Urothelium cell line (cell line): ENCODE measurements at regions not wholly inside any gene's neighbourhood (a gene's known extent, or its start where the extent isn't known, plus 50 kb on each side); places are given as distances from the start of the nearest gene placed in this dataset.

Source experiments
- DNase-seq: peaks from one replicate; pipeline ENCODE4 v3.0.0; 2011; ENCODE audit warnings: low spot score, mixed read lengths
- FAIRE-seq: peaks from 2 replicates; lab custom pipeline; 2011; peaks lifted over from hg19 to GRCh38; lab: Jason Lieb, UNC

DNA sequence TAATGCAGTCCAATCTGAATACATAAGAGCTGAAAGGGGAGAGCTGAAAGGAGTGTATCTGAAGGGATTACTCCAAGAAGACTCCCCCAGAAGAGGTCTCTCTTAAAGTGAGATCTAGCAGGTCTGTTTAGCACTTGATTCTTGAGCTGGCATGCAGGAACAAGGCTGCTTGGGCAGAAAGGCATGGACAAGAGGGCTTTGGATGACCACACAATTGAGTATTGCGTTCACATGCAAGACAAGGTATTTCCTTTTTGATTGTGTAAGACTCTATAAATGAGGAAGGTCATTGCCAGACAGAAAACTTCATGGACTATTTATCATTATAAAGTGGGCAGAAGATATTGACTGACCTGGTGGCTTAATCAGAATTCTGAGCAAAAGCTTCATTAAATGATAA lies 145.5 kb upstream of the AFF2 start:
- no peak for DNase-seq
- FAIRE-seq: no peak

DNA sequence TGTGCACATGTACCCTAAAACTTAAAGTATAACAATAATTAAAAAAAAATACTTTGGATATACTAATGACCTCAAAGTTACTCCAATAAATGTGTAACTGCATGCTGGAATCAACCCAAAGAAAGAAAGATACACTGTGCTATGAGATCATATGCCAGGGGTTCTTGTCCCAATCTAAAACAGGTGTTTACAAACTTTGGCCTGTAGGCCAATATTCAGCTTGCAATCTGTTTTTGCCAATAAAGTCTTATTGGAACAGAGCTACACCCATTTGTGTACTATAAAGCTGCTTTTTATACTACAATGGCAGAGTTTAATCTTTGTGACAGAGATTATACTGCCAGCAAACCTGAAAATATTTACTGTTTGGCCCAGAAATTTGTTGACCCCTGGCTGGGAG lies 138.8 kb upstream of the AFF2 start:
- FAIRE-seq (no peak), DNase-seq (no peak)

DNA sequence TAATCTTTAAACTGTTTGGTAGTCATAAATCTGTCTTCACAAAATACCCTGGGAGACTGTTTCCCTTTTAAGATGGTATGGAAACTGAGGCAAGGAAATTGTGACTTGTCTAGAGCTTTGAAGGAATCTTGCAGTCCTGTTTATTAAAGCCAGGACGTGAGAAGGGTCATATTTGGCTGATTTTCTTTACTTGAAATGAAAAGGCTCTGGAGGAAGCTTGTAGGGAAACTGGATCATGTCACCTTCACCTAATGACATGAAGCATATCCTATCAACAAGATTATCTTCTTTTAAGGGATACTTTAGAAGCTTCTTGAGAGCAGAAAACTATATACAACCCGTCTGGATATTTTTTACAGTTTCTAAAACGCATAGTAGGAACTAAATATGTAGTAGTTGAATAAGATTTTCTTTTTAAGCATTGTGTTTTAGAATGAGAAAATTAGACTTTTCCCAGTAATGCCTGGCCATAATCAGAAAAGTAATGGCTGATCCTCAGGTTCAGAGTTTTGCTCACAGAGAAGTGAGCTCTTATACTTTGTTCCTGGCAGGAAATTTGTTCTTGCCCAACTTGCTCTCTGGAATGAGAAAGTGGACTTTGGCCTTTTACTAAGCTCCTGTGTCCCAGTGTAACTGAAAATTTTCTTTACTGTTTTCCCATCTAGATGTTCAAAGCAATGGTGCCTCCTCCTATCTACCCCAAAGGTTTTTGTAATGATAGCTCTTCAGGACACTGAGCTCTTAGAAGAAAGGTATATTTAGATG lies 136.8 kb upstream of the AFF2 start:
- DNase-seq (no peak), FAIRE-seq (no peak)

DNA sequence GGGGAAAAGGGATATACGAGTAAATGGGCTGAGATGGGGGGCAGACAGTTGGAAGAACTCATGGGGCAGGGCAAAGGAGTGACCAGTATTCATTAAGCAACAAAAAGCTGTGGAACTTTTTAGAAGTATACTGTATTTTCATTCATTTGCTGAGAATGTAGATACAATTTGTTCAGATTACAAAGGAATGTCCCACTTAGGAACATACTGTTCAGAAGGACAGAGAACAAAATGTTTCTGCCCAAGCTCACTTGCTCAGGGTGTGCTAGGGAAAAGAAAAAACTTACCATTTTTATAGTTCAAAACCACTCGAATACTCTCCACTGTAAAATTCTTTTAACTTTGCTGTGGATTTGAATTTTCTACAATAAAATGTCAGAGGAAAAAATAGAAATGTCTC lies 135.2 kb upstream of the AFF2 start:
- DNase-seq (no peak), FAIRE-seq (no peak)

DNA sequence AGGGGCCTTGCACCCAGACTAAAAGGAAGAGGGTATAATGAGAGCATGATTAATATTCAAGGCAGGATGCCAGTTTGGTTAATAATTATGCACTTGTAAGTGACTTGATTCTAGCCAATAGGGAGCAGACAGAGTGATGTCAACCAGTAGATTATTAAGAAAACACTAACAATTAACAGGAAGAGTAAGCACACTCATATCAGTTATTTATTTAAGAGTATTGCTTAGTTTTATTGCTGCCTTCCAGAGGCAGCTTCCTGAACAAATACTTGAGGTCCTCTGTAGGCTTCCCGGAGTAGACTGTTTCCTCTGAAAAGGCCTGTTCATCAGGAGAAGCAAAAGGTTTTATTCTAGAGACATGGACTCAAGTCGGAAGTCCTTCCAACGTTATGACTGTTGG lies 129.1 kb upstream of the AFF2 start:
- no peak for DNase-seq
- FAIRE-seq: no peak

DNA sequence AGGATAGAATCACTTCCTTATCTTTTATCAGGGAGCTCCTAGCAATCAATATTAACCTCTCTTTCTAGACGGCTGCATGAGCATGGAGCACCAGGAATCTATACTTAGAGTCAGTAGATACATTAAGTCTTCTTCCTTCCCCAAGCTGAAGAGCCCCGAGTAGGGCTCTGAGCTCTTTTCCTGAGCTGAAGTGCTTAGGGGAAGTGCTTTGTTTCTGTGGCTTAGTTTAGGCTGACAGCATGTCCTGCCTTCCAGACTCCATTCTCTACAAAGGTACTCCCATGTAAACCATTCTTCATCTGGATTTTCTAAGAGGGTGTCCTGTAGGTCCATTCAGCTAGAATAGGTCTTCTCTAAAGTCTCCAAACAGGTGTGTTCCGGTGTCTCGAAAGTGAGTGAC lies 127.5 kb upstream of the AFF2 start:
- DNase-seq (no peak), FAIRE-seq (no peak)

DNA sequence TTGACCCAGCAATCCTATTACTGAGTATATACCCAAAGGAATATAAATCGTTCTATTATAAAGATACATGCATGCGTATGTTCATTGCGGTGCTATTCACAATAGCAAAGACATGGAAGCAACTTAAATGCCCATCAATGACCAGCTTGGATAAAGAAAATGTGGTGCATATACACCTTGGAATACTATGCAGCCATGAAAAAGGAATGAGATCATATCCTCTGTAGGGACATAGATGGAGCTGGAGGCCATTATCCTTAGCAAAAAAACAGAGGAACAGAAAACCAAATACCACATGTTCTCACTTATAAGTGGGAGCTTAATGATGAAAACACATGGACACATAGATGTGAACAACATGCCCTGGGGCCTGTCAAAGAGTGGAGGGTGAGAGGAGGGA lies 124.1 kb upstream of the AFF2 start:
- DNase-seq: no peak
- no peak for FAIRE-seq

DNA sequence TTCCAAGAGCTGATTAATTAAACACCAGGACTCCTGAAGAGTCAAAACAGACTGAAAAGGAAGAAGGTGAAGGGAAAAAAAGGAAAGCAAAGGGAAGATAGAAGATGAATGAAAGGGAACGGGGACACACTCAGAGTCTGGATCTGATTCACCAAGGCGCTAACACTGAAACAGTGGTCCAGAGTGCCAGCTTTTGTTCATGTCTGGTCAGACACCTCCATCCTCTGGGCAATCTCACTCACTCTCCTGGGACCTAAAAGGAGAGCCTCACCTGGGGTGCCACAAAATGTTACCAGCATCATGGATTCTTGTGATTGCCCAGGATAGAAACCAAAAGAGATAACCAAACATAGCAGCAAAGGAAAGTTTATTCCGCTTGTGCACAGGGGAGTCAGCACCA lies 120.3 kb upstream of the AFF2 start:
- DNase-seq (no peak), FAIRE-seq (no peak)

DNA sequence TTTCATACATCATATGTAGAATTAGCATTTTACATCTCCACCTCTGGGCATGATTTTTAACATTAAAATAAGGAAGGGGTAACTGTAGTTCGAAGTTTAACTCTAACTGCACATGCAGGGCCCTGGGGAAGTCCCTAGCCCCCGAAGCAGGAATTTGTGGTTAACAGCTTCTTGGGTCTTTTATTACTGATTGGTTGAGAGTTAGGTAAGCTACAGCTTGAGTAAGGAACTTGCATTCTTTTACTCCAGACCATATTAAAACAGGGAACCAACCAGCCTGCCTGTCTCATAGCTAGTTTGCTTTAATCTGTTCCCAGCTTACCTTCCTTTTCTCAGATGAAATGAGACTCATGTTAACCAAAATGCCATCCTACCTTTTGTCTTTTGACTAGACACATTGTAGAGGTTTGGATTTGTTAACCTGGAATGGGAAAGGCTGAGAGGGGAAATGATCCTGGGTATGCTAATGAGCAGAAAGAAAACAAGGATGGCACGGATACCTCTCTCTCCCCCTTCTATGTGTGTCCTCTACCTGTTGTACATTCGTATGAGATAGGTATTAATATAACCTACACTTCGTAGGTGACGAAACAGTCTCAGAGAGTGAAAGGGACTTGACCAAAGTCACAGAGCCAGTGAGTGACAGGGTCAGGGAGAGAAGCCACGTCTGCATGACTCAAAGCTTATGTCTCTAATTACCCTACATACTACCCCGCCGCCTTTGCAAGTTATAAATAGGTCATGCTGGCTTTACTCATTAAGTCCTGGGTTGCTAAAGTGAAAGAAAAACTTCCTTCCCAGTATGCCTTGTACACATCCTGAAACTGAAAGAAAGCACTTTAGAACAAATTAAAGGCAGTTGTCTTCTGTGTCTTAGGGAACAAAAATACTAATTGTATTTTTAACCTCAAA lies 119.5 kb upstream of the AFF2 start:
- DNase-seq (no peak), FAIRE-seq (no peak)

DNA sequence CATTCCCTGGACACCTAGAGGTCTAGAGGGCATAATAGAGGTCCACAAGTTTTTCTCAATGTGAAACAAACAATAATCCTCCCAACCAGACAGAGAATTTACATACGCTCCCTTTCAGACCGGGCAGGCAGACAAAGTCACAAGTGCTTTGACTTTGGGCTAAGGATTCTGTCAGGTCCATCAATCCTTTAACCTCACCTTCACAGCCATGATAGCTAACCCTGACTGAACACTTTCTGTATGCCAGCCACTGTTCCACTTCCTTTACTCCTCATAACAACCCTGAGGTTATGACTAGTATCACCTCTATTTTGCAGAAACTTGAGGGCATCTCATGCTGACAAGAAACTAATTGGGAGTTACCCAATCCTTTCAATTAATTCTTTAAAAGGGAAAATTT lies 118.8 kb upstream of the AFF2 start:
- DNase-seq: no peak

DNA sequence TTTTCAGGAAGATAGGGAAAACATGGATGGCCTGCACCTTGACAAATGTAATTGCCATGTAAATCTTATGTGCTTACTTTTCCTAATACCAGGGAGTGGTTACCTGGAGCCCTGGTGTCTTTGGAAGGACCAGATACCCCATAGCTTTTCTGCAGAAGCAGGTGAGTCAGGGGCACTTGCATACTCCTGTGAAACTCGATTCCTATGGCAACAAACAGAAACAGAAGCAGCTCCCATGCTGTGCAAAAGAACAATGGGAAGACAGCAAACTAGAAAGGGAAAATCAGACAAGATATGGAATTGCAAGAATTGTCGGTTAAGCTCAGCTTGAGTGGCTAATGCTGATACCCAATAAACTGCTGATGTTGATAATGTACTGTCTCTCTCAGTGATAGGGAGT lies 117.4 kb upstream of the AFF2 start:
- FAIRE-seq: no peak

More for the DNA sequence above, 118.8 kb upstream of the AFF2 start:
- FAIRE-seq: no peak

DNA sequence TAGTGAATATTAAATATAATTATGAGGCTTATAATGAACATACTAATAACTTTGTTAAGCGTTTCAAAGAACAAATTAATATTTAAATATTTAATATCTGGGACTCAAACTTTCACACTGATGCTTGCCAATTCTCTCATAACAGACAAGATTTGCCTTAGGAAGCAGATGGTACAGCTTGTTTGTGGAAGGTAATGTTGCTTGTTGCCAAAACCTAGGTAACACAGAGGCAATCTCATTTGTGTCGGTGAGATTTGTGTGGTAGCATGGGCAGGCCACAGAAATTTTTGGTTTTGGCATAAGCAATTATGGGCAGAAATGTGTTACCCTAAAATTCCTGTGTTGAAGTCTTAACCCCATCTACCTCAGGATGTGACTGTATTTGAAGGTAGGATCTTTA lies 114.9 kb upstream of the AFF2 start:
- no peak for FAIRE-seq
- no peak for DNase-seq

More for the DNA sequence above, 117.4 kb upstream of the AFF2 start:
- no peak for DNase-seq

DNA sequence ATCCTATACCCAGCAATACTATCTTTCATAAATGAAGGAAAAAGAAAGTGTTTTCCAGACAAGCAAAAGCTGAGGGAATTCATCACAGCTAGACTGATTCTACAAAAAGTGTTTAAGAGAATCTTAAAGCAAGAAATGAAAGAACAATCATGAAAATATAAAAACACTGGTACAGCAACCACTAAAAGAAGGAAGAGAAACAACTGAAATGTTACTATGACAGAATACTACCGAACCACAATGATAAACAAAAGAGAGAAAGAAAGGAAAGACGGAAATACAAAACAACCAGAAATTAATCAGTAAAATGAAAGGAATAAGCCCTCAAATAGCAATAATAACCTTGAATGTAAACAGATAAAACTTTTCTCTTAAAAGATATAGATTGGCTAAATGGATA lies 110.8 kb upstream of the AFF2 start:
- FAIRE-seq (no peak), DNase-seq (no peak)

DNA sequence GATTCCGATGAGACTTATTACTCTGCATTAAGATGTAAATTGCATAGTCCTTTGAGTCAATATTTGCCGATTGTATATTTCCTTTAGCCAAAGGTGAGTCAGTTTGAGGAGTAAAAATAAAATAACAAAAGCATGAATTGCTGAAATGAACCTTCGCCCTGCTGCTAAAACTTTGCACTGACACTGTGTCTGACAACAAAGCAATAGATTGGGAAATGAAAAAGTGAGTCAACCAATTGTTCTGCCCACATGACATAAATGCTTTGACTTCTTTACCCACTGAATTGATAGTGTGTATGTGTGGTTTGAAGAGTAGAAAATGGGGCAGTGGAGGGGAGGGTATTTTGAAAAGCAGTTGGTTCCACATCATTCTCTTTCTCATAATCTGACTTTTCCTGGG lies 88.4 kb upstream of the AFF2 start:
- DNase-seq: no peak
- FAIRE-seq: no peak

DNA sequence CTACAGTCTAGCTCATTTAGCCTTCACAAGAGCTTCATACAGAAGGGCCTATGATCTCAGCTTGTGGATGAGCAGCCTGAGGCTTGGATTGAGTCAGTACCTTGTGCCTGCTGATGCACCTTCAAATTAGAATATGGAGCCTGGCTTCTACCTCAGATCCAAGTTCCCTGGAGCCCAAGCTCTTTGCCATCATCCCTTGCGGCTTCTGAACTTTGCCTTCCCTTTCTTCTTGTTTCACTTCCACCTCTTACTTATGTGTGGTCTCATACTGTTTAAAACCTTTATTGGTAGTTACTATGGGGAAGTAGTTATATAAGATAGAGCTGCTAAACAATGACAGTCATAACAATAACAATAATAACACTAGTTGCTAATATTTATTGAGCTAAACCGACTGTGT lies 84.3 kb upstream of the AFF2 start:
- FAIRE-seq (no peak), DNase-seq (no peak)

DNA sequence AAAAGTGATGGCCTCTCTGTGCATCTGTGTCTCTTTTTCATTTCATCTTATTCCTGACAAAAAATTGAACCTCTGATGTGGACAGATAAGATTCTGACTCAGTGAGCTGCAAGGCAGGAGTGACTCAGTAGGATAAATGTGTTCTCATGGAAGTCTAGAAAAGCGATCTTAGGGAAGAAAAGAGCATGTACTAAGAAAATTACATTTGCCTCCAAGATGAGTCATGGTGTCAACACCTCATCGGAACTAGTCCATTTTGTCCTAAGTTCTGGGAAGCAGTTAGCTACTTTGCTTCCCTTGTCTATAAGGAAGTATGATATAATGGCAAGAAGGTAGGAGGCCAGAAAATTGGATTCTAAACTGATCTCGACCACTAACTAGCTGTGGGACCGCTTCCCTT lies 83.5 kb upstream of the AFF2 start:
- DNase-seq: no peak
- no peak for FAIRE-seq

DNA sequence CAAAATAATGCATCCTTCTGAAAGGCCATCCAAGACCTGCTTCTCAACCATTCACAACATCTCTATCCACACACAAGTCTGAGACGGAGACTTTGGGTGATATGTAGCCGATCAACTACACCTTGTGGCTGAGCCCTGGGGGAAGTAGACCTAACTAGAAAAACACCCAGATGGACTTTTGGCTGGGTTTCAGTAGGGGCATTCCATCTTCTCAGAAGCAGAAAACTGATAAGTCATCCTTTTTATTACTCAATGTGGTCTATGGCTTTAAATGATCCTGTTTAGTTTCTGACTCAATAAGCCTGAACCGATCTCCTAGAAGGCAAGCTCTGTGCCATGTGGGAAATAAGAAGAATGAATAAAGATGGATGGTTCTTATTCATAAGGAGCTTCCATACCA lies 82.5 kb upstream of the AFF2 start:
- DNase-seq: no peak
- no peak for FAIRE-seq

DNA sequence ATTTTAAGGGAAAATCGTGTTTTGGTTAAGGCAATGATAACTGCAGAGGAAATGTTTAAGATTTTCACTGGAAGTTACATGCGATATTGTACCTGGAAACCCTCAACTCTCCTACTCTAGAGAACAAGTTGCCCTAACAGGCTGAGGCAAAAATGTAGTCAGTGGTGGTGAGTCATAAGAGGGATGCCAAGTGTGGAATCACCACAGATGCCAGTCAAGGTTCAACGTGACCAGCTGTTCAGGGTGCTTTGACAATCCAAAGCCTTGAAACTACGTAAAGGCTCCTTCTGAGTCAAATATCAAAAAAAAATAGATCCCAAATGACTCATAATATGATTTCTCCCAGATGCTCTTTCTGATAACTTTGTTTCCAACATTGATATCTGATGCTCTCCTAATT lies 77.9 kb upstream of the AFF2 start:
- peak; percentile 6 for DNase-seq
- no peak for FAIRE-seq

DNA sequence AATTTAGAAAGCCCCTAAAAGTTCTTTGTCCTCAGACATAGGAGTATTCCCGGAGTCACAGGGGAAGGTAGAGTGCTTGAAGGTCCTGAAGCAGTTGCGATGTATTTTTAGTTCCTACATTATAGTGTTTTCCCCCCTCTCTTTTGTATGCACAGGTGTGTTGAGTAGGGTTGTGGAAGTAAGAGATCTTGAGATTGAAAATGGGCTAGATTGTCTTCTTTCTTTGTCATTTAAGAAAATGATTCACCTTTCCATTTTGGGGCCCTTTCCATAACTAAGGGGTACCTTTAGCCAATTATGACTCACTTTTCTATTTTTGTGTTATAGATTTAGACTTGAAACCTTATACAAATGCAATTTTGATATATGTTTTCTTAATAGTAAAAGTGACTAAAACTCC lies 75.8 kb upstream of the AFF2 start:
- FAIRE-seq (no peak), DNase-seq (no peak)

DNA sequence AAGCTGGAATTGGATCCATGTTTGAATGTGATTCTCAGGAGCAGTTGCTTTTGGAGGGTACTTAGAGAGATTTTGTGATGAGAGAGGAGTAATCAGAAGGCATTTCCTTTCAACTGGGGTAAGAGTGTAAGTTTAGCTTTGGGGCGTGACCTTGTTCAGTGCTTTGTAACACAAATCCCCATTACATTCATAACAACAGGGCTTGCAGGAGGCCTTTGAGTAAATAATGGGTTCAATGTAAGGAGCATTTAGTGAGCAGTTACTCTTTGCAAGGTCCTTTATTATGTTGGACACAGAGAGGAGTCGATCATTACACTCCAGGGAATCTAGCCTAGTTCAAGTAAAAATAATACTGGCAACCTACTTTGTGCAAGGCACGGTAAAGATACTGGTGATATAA lies 74.0 kb upstream of the AFF2 start:
- DNase-seq (no peak), FAIRE-seq (no peak)

DNA sequence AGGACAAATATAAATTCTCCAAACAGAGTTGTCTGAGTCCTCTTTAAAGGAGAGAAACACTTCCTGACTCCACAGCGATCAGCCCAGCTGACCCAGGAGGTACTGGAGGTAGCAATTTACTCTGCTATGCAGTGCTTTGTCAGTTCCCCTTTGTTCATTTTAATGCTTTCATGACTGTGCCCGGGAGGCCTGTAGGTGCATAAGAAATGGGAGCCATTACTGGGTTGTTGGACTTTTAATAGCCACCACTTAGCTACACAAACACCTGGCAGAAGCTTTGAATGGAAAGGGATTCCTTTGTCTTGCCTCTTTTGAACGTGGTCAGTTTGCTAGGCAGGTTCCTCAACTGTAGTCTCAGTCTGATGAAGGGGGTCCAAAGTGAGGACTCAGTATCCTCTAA lies 59.0 kb upstream of the AFF2 start:
- FAIRE-seq (no peak), DNase-seq (no peak)

DNA sequence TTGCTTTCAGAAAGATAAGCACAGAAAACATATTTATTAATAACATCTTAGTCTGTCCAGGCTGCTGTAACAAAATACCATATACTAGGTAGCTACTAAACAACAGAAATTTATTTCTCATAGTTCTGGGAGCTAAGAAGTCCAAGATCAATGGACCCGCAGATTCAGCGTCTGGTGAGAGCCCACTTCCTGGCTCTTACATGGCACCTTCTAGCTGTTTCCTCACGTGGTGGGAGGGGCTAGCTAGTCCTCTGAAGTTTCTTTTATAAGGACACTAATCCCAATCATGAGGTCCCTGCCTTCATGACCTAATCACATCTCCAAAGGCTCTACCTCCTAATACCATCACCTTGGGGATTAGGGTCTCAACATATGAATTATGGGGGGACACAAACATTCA lies 57.2 kb upstream of the AFF2 start:
- no peak for FAIRE-seq
- no peak for DNase-seq
